ENCODE measurements at regions not wholly inside any gene's neighbourhood (a gene's known extent, or its start where the extent isn't known, plus 50 kb on each side); places are given as distances from the start of the nearest gene placed in this dataset.

- Histone ChIP-seq H3K36me3 (replicated peaks; ENCODE audit: low read depth, low read length) (no peaks in the 10 kb centered on the region), H3K4me2 (ENCODE audit: low read length) (no peak overlapping the region), H2AFZ (ENCODE audit: low read depth, low read length) (no peak overlapping the region), H3K9ac (ENCODE audit: low read length) (no peak overlapping the region), H4K20me1 (ENCODE audit: insufficient read depth, low read length) (no peaks in the 10 kb centered on the region), H3K27ac (ENCODE audit: low read length) (no peak overlapping the region), H3K27me3 (ENCODE audit: low read depth, low read length) (no peaks in the 10 kb centered on the region), H3K4me3 (ENCODE audit: low read length) (no peak overlapping the region), H3K79me2 (ENCODE audit: low read length) (no peaks in the 10 kb centered on the region), H3K9me3 (ENCODE audit: insufficient read depth, low read length) (no peaks in the 10 kb centered on the region), H3K4me1 (ENCODE audit: low read length) (no peaks in the 10 kb centered on the region)
- no peak for TF ChIP-seq EZH2phosphoT487 (IDR thresholded peaks at IDR 0.05; ENCODE audit: low read depth)
- TF ChIP-seq, protein P1, sequence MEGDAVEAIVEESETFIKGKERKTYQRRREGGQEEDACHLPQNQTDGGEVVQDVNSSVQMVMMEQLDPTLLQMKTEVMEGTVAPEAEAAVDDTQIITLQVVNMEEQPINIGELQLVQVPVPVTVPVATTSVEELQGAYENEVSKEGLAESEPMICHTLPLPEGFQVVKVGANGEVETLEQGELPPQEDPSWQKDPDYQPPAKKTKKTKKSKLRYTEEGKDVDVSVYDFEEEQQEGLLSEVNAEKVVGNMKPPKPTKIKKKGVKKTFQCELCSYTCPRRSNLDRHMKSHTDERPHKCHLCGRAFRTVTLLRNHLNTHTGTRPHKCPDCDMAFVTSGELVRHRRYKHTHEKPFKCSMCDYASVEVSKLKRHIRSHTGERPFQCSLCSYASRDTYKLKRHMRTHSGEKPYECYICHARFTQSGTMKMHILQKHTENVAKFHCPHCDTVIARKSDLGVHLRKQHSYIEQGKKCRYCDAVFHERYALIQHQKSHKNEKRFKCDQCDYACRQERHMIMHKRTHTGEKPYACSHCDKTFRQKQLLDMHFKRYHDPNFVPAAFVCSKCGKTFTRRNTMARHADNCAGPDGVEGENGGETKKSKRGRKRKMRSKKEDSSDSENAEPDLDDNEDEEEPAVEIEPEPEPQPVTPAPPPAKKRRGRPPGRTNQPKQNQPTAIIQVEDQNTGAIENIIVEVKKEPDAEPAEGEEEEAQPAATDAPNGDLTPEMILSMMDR (IDR thresholded peaks at IDR 0.05; ENCODE audit: low read depth, low read length): no peak
These were observed 126.9 kb upstream of the CHL1 start for GRCh38 chr3:69690-70089.

DNA sequence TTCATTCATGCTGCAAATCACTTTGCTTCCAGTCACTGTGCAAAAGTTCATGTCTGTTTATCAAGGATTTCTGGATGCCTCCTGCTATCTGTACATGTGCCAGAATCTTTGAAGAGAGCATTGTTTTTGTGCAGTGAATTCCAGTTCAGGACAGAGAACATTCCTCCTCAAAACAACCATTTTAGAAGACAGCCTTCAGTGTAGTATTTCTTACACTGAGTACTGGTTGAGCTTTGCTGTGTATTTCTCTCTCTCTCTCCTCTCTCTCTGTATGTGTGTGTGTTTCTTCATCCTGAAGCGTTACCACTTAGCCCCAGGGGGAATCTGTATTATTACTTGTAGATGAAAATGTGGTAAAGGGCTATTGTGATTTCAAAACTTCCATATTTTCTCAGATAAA is 123.8 kb upstream of the CHL1 start:
- Histone ChIP-seq H2AFZ (ENCODE audit: low read depth, low read length) (no peak overlapping the region), H4K20me1 (ENCODE audit: insufficient read depth, low read length) (no peaks in the 10 kb centered on the region), H3K27me3 (ENCODE audit: low read depth, low read length) (no peaks in the 10 kb centered on the region), H3K36me3 (replicated peaks; ENCODE audit: low read depth, low read length) (no peaks in the 10 kb centered on the region), H3K9me3 (ENCODE audit: insufficient read depth, low read length) (no peaks in the 10 kb centered on the region), H3K9ac (ENCODE audit: low read length) (no peak overlapping the region), H3K4me2 (ENCODE audit: low read length) (no peak overlapping the region), H3K27ac (ENCODE audit: low read length) (no peak overlapping the region), H3K4me3 (ENCODE audit: low read length) (no peak overlapping the region), H3K4me1 (ENCODE audit: low read length) (no peaks in the 10 kb centered on the region), H3K79me2 (ENCODE audit: low read length) (no peaks in the 10 kb centered on the region)
- no peak for TF ChIP-seq EZH2phosphoT487 (IDR thresholded peaks at IDR 0.05; ENCODE audit: low read depth)
- TF ChIP-seq, protein P1 (IDR thresholded peaks at IDR 0.05; ENCODE audit: low read depth, low read length): no peak

GRCh38 chr3:73271-73670 is 123.3 kb upstream of the CHL1 start:
- Histone ChIP-seq H3K4me1 (ENCODE audit: low read length) (no peaks in the 10 kb centered on the region), H3K4me3 (ENCODE audit: low read length) (no peak overlapping the region), H3K9me3 (ENCODE audit: insufficient read depth, low read length) (no peaks in the 10 kb centered on the region), H3K36me3 (replicated peaks; ENCODE audit: low read depth, low read length) (no peaks in the 10 kb centered on the region), H3K79me2 (ENCODE audit: low read length) (no peaks in the 10 kb centered on the region), H3K27ac (ENCODE audit: low read length) (no peak overlapping the region), H2AFZ (ENCODE audit: low read depth, low read length) (no peak overlapping the region), H3K4me2 (ENCODE audit: low read length) (no peak overlapping the region), H4K20me1 (ENCODE audit: insufficient read depth, low read length) (no peaks in the 10 kb centered on the region), H3K9ac (ENCODE audit: low read length) (no peak overlapping the region), H3K27me3 (ENCODE audit: low read depth, low read length) (no peaks in the 10 kb centered on the region)
- TF ChIP-seq, protein P1 (IDR thresholded peaks at IDR 0.05; ENCODE audit: low read depth, low read length): no peak
- TF ChIP-seq EZH2phosphoT487 (IDR thresholded peaks at IDR 0.05; ENCODE audit: low read depth): no peak

DNA sequence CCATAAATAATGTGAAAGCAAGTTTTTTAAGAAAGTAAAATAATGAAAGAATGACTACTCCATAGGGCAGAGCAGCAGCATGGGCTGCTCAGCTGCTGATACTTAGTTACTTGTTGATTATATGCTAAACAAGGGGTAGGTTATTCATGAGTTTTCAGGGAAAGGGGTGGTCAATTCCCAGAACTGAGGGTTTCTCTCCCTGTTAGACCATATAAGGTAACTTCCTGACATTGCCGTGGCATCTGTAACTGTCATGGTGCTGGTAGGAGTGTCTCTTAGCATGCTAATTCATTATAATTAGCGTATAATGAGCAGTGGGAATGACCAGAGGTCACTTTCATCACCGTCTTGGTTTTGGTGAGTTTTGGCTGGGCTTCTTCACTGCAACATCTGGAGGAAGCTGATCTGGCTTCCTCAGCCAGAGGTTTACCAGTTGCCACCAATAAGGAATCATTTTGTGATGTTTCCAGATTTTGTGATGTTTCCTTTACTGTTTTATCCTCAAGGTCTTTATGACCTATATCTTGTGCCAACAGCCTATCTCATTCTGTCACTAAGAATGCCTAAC is 121.8 kb upstream of the CHL1 start:
- Histone ChIP-seq H3K4me1 (ENCODE audit: low read length) (no peaks in the 10 kb centered on the region), H3K4me2 (ENCODE audit: low read length) (no peak overlapping the region), H2AFZ (ENCODE audit: low read depth, low read length) (no peak overlapping the region; the same call in 1 of the 2 replicates), H3K36me3 (replicated peaks; ENCODE audit: low read depth, low read length) (no peaks in the 10 kb centered on the region), H3K9ac (ENCODE audit: low read length) (no peak overlapping the region), H3K79me2 (ENCODE audit: low read length) (no peaks in the 10 kb centered on the region), H3K4me3 (ENCODE audit: low read length) (no peak overlapping the region), H3K27me3 (ENCODE audit: low read depth, low read length) (no peaks in the 10 kb centered on the region), H3K27ac (ENCODE audit: low read length) (no peak overlapping the region), H3K9me3 (ENCODE audit: insufficient read depth, low read length) (no peaks in the 10 kb centered on the region), H4K20me1 (ENCODE audit: insufficient read depth, low read length) (no peaks in the 10 kb centered on the region)
- TF ChIP-seq, protein P1 (IDR thresholded peaks at IDR 0.05; ENCODE audit: low read depth, low read length): no peak
- no peak for TF ChIP-seq EZH2phosphoT487 (IDR thresholded peaks at IDR 0.05; ENCODE audit: low read depth)

Data from OCI-LY3 (cell line).